ENCODE measurements at regions not wholly inside any gene's neighbourhood (a gene's known extent, or its start where the extent isn't known, plus 50 kb on each side); places are given as distances from the start of the nearest gene placed in this dataset.
"Not testable (repeated sequence)": the region's sequence is repeated elsewhere in the genome, so short reads cannot be mapped to it uniquely, and the experiment has no call there.

DNA sequence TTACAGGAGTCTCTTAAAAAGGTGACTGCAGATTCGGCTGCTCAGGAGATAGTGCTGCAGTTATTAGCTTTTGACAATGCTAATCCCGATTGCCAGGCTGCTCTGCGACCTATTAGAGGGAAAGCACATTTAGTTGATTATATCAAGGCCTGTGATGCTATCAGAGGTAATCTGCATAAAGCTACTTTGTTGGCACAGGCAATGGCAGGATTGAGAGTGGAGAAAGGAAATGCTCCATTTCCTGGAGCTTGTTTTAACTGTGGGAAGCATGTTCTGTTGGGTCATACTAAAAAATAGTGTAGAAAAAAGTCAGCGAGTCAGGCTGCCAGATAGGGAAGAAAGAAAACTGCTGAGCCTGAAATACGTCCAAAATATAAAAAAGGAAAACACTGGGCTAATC is 98.5 kb upstream of the EIF5 start:
- not testable (repeated sequence) for H3K36me3 ChIP-seq (ENCODE audit: control insufficient read depth, insufficient read depth, low read length); H3K9me3 ChIP-seq (ENCODE audit: control insufficient read depth, insufficient read depth, low read length); H3K27me3 ChIP-seq (ENCODE audit: control insufficient read depth, insufficient read depth, low read length); H3K9ac ChIP-seq (ENCODE audit: low read depth, low read length); H3K4me1 ChIP-seq (ENCODE audit: control insufficient read depth, insufficient read depth, low read length); H3K4me3 ChIP-seq (ENCODE audit: low read depth, low read length)

DNA sequence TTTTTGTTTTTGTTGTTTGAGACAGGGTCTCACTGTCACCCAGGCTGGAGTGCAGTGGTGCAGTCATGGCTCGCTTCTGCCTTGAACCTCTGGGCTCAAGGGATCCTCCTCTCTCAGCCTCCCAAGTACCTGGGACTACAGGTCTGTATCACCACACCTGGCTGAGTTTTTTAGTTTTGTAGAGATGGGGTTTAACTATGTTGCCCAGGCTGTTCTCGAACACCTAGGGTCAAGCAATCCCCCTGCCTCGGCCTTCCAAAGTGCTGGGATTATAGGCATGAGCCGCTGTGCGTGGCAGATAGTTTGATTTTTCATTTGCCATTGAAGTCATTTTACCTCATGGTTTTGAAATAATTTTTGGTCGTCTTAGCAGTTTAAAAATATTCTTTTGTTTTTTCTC is 94.3 kb upstream of the EIF5 start:
- no peaks in the 10 kb centered on the region for H3K4me1 ChIP-seq (ENCODE audit: control insufficient read depth, insufficient read depth, low read length)
- H3K36me3 ChIP-seq (ENCODE audit: control insufficient read depth, insufficient read depth, low read length): no peaks in the 10 kb centered on the region
- H3K4me3 ChIP-seq (ENCODE audit: low read depth, low read length): no peak overlapping the region
- no peaks in the 10 kb centered on the region for H3K9me3 ChIP-seq (ENCODE audit: control insufficient read depth, insufficient read depth, low read length)
- H3K9ac ChIP-seq (ENCODE audit: low read depth, low read length): no peak overlapping the region
- H3K27me3 ChIP-seq (ENCODE audit: control insufficient read depth, insufficient read depth, low read length): no peaks in the 10 kb centered on the region

GRCh38 chr14:103241531-103241930 is 92.5 kb upstream of the EIF5 start:
- no peaks in the 10 kb centered on the region for H3K36me3 ChIP-seq (ENCODE audit: control insufficient read depth, insufficient read depth, low read length)
- no peaks in the 10 kb centered on the region for H3K4me1 ChIP-seq (ENCODE audit: control insufficient read depth, insufficient read depth, low read length)
- no peak overlapping the region for H3K4me3 ChIP-seq (ENCODE audit: low read depth, low read length)
- no peaks in the 10 kb centered on the region for H3K9me3 ChIP-seq (ENCODE audit: control insufficient read depth, insufficient read depth, low read length)
- no peak overlapping the region for H3K9ac ChIP-seq (ENCODE audit: low read depth, low read length)
- no peaks in the 10 kb centered on the region for H3K27me3 ChIP-seq (ENCODE audit: control insufficient read depth, insufficient read depth, low read length)

GRCh38 chr14:103243764-103244737 is 90.0 kb upstream of the EIF5 start:
- H3K4me3 ChIP-seq (ENCODE audit: low read depth, low read length): no peak overlapping the region
- no peaks in the 10 kb centered on the region for H3K9me3 ChIP-seq (ENCODE audit: control insufficient read depth, insufficient read depth, low read length)
- H3K27me3 ChIP-seq (ENCODE audit: control insufficient read depth, insufficient read depth, low read length): no peaks in the 10 kb centered on the region
- H3K4me1 ChIP-seq (ENCODE audit: control insufficient read depth, insufficient read depth, low read length): no peaks in the 10 kb centered on the region
- H3K36me3 ChIP-seq (ENCODE audit: control insufficient read depth, insufficient read depth, low read length): no peaks in the 10 kb centered on the region
- no peak overlapping the region for H3K9ac ChIP-seq (ENCODE audit: low read depth, low read length)

DNA sequence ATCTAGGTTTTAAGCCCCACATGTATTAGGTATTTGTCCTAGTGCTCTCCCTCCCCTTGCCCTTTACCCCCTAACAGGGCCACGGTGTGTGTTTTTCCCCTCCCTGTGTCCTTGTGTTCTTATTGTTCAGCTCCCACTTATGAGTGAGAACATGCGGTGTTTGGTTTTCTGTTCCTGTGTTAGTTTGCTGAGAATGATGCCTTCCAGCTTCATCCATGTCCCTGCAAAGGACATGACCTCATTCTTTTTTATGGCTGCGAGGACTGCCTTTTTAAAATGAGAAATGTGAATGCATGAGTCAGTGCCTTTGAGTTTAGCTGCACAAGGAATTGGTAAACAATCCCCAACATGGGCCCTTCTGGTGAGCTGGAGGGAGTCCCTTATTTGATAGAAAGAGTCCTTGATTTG is 88.4 kb upstream of the EIF5 start:
- H3K4me1 ChIP-seq (ENCODE audit: control insufficient read depth, insufficient read depth, low read length); H3K36me3 ChIP-seq (ENCODE audit: control insufficient read depth, insufficient read depth, low read length); H3K9me3 ChIP-seq (ENCODE audit: control insufficient read depth, insufficient read depth, low read length); H3K27me3 ChIP-seq (ENCODE audit: control insufficient read depth, insufficient read depth, low read length); H3K9ac ChIP-seq (ENCODE audit: low read depth, low read length); H3K4me3 ChIP-seq (ENCODE audit: low read depth, low read length): not testable (repeated sequence)

- H3K9ac ChIP-seq (ENCODE audit: low read depth, low read length): no peak overlapping the region
- no peaks in the 10 kb centered on the region for H3K9me3 ChIP-seq (ENCODE audit: control insufficient read depth, insufficient read depth, low read length)
- no peaks in the 10 kb centered on the region for H3K36me3 ChIP-seq (ENCODE audit: control insufficient read depth, insufficient read depth, low read length)
- H3K4me1 ChIP-seq (ENCODE audit: control insufficient read depth, insufficient read depth, low read length): no peaks in the 10 kb centered on the region
- H3K27me3 ChIP-seq (ENCODE audit: control insufficient read depth, insufficient read depth, low read length): no peaks in the 10 kb centered on the region
- H3K4me3 ChIP-seq (ENCODE audit: low read depth, low read length): no peak overlapping the region
These were observed 88.0 kb upstream of the EIF5 start for GRCh38 chr14:103246070-103246469.

DNA sequence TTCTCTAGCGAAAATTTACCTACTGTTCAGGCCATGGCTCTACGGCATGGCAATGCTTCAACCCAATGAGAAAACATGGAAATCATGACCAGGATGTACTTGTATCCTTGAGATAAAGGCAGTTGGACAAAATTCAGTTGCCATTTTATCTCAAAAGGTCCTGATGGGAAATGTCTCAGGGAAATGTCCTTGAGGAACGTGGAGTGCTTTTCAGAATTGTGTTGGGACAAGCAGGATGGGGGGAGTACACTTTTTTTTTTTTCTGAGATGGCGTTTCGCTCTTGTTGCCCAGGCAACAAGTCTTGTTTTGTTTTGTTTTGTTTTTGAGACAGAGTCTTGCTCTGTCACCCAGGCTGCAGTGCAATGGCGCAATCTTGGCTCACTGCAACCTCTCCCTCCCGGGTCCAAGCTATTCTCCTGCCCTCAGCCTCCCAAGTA is 86.8 kb upstream of the EIF5 start:
- H3K4me1 ChIP-seq (ENCODE audit: control insufficient read depth, insufficient read depth, low read length): no peaks in the 10 kb centered on the region
- H3K9ac ChIP-seq (ENCODE audit: low read depth, low read length): no peak overlapping the region
- no peaks in the 10 kb centered on the region for H3K36me3 ChIP-seq (ENCODE audit: control insufficient read depth, insufficient read depth, low read length)
- H3K4me3 ChIP-seq (ENCODE audit: low read depth, low read length): no peak overlapping the region
- no peaks in the 10 kb centered on the region for H3K27me3 ChIP-seq (ENCODE audit: control insufficient read depth, insufficient read depth, low read length)
- H3K9me3 ChIP-seq (ENCODE audit: control insufficient read depth, insufficient read depth, low read length): no peaks in the 10 kb centered on the region

DNA sequence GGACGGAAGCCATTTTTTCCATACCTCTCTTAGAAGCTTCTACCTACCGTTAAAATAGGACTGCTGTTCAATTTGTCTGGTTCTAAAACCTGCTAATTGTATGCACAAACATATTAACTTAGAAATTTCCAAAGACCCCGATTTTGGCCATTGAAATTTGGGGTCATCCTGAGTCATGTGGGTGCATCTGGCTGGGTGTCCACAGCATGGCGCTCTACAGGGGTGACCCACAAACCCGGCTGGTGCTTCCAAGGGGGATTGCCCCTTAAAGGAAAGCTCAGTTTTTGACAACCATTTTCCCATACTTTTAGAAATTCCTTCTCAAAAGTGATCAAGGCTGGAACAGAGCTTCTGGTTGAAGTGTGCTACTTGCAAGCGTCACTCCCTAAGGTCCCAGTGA is 83.9 kb upstream of the EIF5 start:
- H3K4me3 ChIP-seq (ENCODE audit: low read depth, low read length): no peak overlapping the region
- no peaks in the 10 kb centered on the region for H3K27me3 ChIP-seq (ENCODE audit: control insufficient read depth, insufficient read depth, low read length)
- H3K9me3 ChIP-seq (ENCODE audit: control insufficient read depth, insufficient read depth, low read length): no peaks in the 10 kb centered on the region
- no peaks in the 10 kb centered on the region for H3K36me3 ChIP-seq (ENCODE audit: control insufficient read depth, insufficient read depth, low read length)
- H3K4me1 ChIP-seq (ENCODE audit: control insufficient read depth, insufficient read depth, low read length): no peaks in the 10 kb centered on the region
- H3K9ac ChIP-seq (ENCODE audit: low read depth, low read length): no peak overlapping the region

GRCh38 chr14:103250874-103251273 is 83.2 kb upstream of the EIF5 start:
- Histone ChIP-seq H3K4me1 (ENCODE audit: control insufficient read depth, insufficient read depth, low read length) (no peaks in the 10 kb centered on the region), H3K9me3 (ENCODE audit: control insufficient read depth, insufficient read depth, low read length) (no peaks in the 10 kb centered on the region), H3K36me3 (ENCODE audit: control insufficient read depth, insufficient read depth, low read length) (no peaks in the 10 kb centered on the region), H3K9ac (ENCODE audit: low read depth, low read length) (no peak overlapping the region), H3K4me3 (ENCODE audit: low read depth, low read length) (no peak overlapping the region), H3K27me3 (ENCODE audit: control insufficient read depth, insufficient read depth, low read length) (no peaks in the 10 kb centered on the region)

DNA sequence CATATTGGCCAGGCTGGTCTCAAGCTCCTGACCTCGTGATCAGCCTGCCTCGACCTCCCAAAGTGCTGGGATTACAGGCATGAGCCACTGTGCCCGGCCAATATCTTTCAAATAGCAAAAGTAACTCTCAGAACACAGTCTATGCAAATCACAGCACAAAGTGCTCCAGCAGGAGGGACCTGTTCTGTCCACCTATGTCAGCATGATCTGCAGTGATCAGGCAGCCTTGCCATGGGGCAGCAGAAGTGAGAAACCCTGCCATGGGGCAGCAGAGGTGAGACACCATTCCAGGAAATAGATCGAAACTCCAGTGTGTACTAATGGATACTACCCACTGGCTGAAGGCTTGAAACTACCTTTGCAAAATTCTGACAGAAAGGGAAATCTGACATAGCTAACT is 78.5 kb upstream of the EIF5 start:
- Histone ChIP-seq H3K9ac (ENCODE audit: low read depth, low read length) (no peak overlapping the region), H3K27me3 (ENCODE audit: control insufficient read depth, insufficient read depth, low read length) (no peaks in the 10 kb centered on the region), H3K9me3 (ENCODE audit: control insufficient read depth, insufficient read depth, low read length) (no peaks in the 10 kb centered on the region), H3K4me1 (ENCODE audit: control insufficient read depth, insufficient read depth, low read length) (peaks cover 3% of the 10 kb centered on the region), H3K36me3 (ENCODE audit: control insufficient read depth, insufficient read depth, low read length) (no peaks in the 10 kb centered on the region), H3K4me3 (ENCODE audit: low read depth, low read length) (no peak overlapping the region)

DNA sequence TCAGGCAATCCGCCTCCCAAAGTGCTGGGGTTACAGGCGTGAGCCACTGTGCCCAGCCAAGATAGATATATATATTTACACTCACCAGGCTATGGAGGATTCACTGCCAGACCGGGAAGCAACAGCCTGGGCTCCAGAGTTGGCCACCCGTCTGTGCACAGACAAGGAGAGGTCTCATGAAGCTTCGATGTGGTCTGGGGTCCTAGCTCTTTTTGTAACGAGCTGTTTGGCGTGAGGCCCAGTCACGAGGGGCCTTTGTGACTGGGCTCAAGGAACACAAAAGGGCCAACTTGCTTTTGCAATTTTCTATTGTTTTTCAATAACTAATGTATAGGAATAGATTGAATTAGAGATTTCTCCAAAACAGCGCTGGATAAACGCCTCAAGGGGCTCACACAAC is 77.6 kb upstream of the EIF5 start:
- Histone ChIP-seq H3K4me3 (ENCODE audit: low read depth, low read length) (no peak overlapping the region), H3K27me3 (ENCODE audit: control insufficient read depth, insufficient read depth, low read length) (no peaks in the 10 kb centered on the region), H3K4me1 (ENCODE audit: control insufficient read depth, insufficient read depth, low read length) (peaks cover 3% of the 10 kb centered on the region), H3K9ac (ENCODE audit: low read depth, low read length) (no peak overlapping the region), H3K9me3 (ENCODE audit: control insufficient read depth, insufficient read depth, low read length) (no peaks in the 10 kb centered on the region), H3K36me3 (ENCODE audit: control insufficient read depth, insufficient read depth, low read length) (no peaks in the 10 kb centered on the region)

DNA sequence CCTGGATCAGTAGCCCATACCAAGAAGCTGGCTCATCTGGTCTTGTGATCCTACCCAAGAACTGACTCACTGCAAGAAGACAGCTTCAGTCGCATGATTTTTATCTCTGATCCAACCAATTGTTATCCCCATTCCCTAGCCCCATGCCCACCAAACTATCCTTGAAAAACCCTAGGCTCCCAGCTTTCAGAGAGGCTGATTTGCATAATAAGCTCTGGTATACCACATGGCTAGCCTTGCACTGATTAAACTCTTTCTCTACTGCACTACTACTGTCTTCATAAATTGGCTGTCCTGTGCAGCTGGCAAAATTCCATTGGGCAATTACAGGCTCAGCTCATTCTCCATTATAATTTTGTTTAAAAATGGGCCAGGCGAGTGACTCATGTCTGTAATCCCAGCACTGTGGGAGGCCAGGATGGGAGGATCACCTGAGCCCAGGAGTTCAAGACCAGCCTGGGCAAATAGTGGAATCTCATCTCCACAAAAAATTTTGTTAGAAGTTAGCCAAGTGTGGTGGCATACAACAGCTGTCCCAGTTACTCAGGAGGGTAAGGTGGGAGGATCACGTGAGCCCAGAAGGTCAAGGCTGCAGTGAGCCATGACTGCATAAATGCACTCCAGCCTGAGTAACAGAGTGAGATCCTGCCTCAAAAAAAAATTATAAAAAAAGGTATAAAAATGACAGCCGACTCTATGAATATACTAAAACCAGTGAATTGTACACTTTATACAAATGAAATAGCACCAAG is 76.7 kb upstream of the EIF5 start:
- Histone ChIP-seq H3K9ac (ENCODE audit: low read depth, low read length) (no peak overlapping the region), H3K27me3 (ENCODE audit: control insufficient read depth, insufficient read depth, low read length) (no peaks in the 10 kb centered on the region), H3K4me3 (ENCODE audit: low read depth, low read length) (no peak overlapping the region), H3K4me1 (ENCODE audit: control insufficient read depth, insufficient read depth, low read length) (peaks cover 3% of the 10 kb centered on the region), H3K36me3 (ENCODE audit: control insufficient read depth, insufficient read depth, low read length) (no peaks in the 10 kb centered on the region), H3K9me3 (ENCODE audit: control insufficient read depth, insufficient read depth, low read length) (no peaks in the 10 kb centered on the region)
